GM20000 (cell line): ENCODE measurements at regions not wholly inside any gene's neighbourhood (a gene's known extent, or its start where the extent isn't known, plus 50 kb on each side); places are given as distances from the start of the nearest gene placed in this dataset.

ENCODE experiments used
- DNase-seq: peaks from one replicate; pipeline ENCODE4 v3.0.0; 2012; ENCODE audit warnings: low spot score
- CTCF ChIP-seq: IDR thresholded peaks from 2 replicates; pipeline ENCODE4 v1.5.1; 2012; ENCODE audit warnings: mild to moderate bottlenecking, control low read depth; ENCODE audit errors: extremely low read depth, missing control alignments

- TF ChIP-seq CTCF = no peak
These were observed 128.9 kb downstream of the BANF2 start for GRCh38 chr20:17828598-17829144.

GRCh38 chr20:17827759-17828559 is 128.2 kb downstream of the BANF2 start:
- TF ChIP-seq CTCF = no peak
- no peak for DNase-seq

More at GRCh38 chr20:17828598-17829144, 128.9 kb downstream of the BANF2 start:
- DNase-seq = no peak

DNA sequence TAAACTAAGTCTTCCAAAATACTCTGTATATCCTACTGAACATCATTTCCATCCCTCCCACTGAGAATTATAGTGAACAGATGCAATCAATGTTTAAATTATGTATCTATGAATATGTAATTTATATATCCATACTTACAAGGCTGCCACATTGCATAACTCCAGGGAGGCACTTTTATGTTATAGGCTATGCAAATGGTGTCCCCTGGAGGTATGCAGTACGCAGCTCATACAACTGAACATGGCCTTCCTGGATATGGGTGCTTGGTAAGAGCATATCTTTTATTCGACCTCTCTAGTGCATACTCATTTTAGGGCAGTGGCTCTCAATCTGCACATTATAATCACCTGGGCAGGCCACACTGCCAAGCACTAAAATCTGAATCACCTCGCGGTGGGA is 127.3 kb downstream of the BANF2 start:
- DNase-seq = no peak
- TF ChIP-seq CTCF = no peak

DNA sequence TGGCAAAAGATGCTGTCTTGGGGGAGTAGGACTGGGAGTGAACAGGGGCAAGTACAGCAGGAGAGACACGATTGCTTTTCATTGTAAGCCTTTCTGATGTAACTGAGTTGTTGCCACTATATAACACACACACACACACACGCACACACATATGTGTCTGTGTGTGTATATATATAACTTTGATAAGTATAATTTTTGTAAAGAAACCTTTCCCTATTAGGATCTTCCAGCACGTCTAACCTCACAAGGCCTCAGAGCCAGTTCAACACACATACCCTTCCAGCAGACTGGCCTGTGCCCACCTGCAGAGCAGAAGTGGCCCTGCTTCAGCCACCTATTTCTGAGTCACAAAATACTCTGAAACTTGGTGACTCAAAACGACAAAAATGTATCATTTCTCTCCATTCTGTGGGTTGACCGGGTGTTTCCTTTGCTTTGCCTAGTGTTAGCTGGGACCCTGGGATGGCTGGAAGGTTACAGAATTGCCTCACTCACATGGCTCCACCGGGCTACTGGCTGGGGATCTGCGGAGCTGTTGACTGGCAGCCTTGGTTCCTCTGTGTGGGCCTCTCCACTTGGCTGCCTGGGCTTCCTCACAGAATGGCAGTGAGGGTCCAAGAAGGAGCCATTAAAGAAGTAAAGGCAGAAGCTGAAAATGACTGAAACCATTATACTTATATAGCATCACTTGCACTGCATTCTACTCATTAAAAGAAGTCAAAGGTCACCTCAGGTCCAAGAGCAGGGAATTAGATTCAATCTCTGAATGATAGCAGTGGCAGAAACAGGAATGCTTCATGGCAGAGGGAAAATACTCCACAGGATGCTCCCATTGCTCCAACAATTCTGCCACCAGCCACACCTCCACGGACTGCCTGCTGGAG is 126.4 kb downstream of the BANF2 start:
- no peak for TF ChIP-seq CTCF
- DNase-seq = peak; percentile 81

- TF ChIP-seq CTCF = no peak
- DNase-seq = no peak
These were observed 125.6 kb downstream of the BANF2 start for GRCh38 chr20:17825252-17825959.

GRCh38 chr20:17824676-17825251 is 125.0 kb downstream of the BANF2 start:
- no peak for DNase-seq
- no peak for TF ChIP-seq CTCF
